PFSK-1 (cell line): ENCODE measurements at regions not wholly inside any gene's neighbourhood (a gene's known extent, or its start where the extent isn't known, plus 50 kb on each side); places are given as distances from the start of the nearest gene placed in this dataset.

Experiments
- SIN3A ChIP-seq: IDR thresholded peaks from 2 replicates; pipeline ENCODE4 v1.6.1; 2012; ENCODE audit warnings: mild to moderate bottlenecking, low read length, moderate library complexity, borderline replicate concordance; ENCODE audit not compliant: insufficient read depth
- TAF1 ChIP-seq: IDR thresholded peaks from 2 replicates; pipeline ENCODE4 v1.6.1; 2012; ENCODE audit warnings: low read length, control low read depth, borderline replicate concordance; ENCODE audit not compliant: insufficient read depth
- TF ChIP-seq, protein P1 (sequence below), 2 experiments: IDR thresholded peaks; 2 replicates each; pipeline versions ENCODE4 v1.6.1 to v1.8.0; 2011 to 2012; ENCODE audit warnings: low read depth in 2 of 2, low read length in 2 of 2, control low read depth in 1 of 2, inconsistent platforms in 1 of 2, mild to moderate bottlenecking in 1 of 2, moderate library complexity in 1 of 2; ENCODE audit not compliant: insufficient read depth in 1 of 2

DNA sequence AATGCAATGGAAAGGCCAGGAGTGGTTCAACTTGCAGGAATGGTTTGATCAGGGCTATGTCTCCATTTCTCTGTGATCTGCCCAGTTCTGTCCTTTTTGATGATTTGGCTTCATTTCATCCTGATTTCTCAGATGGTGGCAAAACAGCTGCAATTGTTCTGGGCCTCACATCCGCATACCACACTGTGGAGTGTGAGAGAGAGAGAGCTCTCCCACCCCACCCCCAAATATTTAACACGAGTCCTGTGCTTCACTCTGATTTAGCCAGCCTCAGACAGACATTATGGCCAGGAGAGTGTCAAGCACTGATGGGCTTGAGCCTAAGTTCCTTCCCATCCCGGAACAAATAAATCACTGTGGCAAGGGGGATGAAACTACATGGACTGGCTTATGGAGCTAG lies 284.6 kb downstream of the CDC5L start:
- no peak for TF ChIP-seq SIN3A
- TF ChIP-seq TAF1, result no peak
- TF ChIP-seq, protein P1, sequence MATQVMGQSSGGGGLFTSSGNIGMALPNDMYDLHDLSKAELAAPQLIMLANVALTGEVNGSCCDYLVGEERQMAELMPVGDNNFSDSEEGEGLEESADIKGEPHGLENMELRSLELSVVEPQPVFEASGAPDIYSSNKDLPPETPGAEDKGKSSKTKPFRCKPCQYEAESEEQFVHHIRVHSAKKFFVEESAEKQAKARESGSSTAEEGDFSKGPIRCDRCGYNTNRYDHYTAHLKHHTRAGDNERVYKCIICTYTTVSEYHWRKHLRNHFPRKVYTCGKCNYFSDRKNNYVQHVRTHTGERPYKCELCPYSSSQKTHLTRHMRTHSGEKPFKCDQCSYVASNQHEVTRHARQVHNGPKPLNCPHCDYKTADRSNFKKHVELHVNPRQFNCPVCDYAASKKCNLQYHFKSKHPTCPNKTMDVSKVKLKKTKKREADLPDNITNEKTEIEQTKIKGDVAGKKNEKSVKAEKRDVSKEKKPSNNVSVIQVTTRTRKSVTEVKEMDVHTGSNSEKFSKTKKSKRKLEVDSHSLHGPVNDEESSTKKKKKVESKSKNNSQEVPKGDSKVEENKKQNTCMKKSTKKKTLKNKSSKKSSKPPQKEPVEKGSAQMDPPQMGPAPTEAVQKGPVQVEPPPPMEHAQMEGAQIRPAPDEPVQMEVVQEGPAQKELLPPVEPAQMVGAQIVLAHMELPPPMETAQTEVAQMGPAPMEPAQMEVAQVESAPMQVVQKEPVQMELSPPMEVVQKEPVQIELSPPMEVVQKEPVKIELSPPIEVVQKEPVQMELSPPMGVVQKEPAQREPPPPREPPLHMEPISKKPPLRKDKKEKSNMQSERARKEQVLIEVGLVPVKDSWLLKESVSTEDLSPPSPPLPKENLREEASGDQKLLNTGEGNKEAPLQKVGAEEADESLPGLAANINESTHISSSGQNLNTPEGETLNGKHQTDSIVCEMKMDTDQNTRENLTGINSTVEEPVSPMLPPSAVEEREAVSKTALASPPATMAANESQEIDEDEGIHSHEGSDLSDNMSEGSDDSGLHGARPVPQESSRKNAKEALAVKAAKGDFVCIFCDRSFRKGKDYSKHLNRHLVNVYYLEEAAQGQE (IDR thresholded peaks at IDR 0.05; ENCODE audit: insufficient read depth in 1 of 2, low read depth in 2 of 2, low read length in 2 of 2), result no peak
